B cell (primary cell): ENCODE measurements at regions not wholly inside any gene's neighbourhood (a gene's known extent, or its start where the extent isn't known, plus 50 kb on each side); places are given as distances from the start of the nearest gene placed in this dataset.

Experiments used
- ATAC-seq: fragments of 200-7000 bp; cut with Tn5 transposase; one replicate; pipeline ENCODE4 v1.10.0; 2021; ENCODE audit warnings: low read depth, mild to moderate bottlenecking, moderate number of reproducible peaks, moderate library complexity
- CTCF ChIA-PET: fragments of 350-600 bp; sonication (Branson Sonifier 250); formaldehyde crosslinking; loops from one replicate; lab custom pipeline; 2021; ENCODE audit warnings: antibody characterized with exemption, inconsistent platforms; lab: Charles Lee
- POLR2A ChIA-PET: fragments of 350-600 bp; sonication (Branson Sonifier 250); formaldehyde crosslinking; loops from one replicate; lab custom pipeline; 2021; ENCODE audit warnings: antibody characterized with exemption; lab: Charles Lee
- DNase-seq: peaks from one replicate; pipeline ENCODE4 v3.0.0; 2013
- H2AFZ ChIP-seq: 2 replicates; pipeline ENCODE4 v1.6.1; 2012; ENCODE audit warnings: mild to moderate bottlenecking, low read depth, low read length; ENCODE audit not compliant: insufficient read depth, poor library complexity, severe bottlenecking
- H3K27ac ChIP-seq, 2 donors: 1 replicate in 1 of 2; 2 replicates in 1 of 2; pipeline ENCODE4 v1.5.1; 2012 to 2013; ENCODE audit warnings: low read length in 2 of 2, mild to moderate bottlenecking in 2 of 2, moderate library complexity in 1 of 2
- H3K27me3 ChIP-seq, 4 experiments: fragments of 200-600 bp in 1 of 4; sonication (generic) in 1 of 4; replicated peaks in 1 of 4; 1 replicate in 2 of 4; 2 replicates in 2 of 4; pipeline versions ENCODE4 v1.6.1 to v1.7.0; 2013 to 2016; ENCODE audit warnings: low read length in 3 of 4, mild to moderate bottlenecking in 2 of 4, mixed read lengths in 1 of 4, moderate library complexity in 1 of 4; ENCODE audit not compliant: insufficient read depth in 4 of 4, control insufficient read depth in 3 of 4; ENCODE audit errors: control extremely low read depth in 1 of 4
- H3K36me3 ChIP-seq, 2 experiments: replicated peaks in 1 of 2; 1 replicate in 1 of 2; 2 replicates in 1 of 2; pipeline versions ENCODE4 v1.6.1 to v1.7.1; 2013; ENCODE audit warnings: low read length in 1 of 2; ENCODE audit not compliant: insufficient read depth in 2 of 2, control insufficient read depth in 1 of 2; ENCODE audit errors: control extremely low read depth in 1 of 2, extremely low read depth in 1 of 2
- H3K4me1 ChIP-seq, 2 donors: fragments of 200-600 bp in 1 of 2; sonication (generic) in 1 of 2; 1 replicate in 1 of 2; 2 replicates in 1 of 2; pipeline versions ENCODE4 v1.5.1 to v1.6.1; 2013 to 2017; ENCODE audit warnings: low read length in 2 of 2; ENCODE audit not compliant: control insufficient read depth in 2 of 2, insufficient read depth in 2 of 2
- H3K4me2 ChIP-seq: replicated peaks from 2 replicates; pipeline ENCODE3; 2012; ENCODE audit warnings: mild to moderate bottlenecking, low read depth, low read length; ENCODE audit not compliant: poor library complexity, severe bottlenecking
- H3K4me3 ChIP-seq, 5 experiments: fragments of 200-600 bp in 1 of 5; sonication (generic) in 1 of 5; 1 replicate in 3 of 5; 2 replicates in 2 of 5; pipeline versions ENCODE4 v1.5.1 to v1.7.0; 2011 to 2016; ENCODE audit warnings: low read length in 4 of 5, mild to moderate bottlenecking in 4 of 5, low read depth in 2 of 5, control low read depth in 1 of 5, moderate library complexity in 1 of 5; ENCODE audit not compliant: insufficient read depth in 1 of 5; ENCODE audit errors: control extremely low read depth in 1 of 5, extremely low read depth in 1 of 5
- H3K79me2 ChIP-seq: fragments of 200-600 bp; sonication (generic); one replicate; pipeline ENCODE4 v1.6.0; 2016; ENCODE audit warnings: low read length; ENCODE audit not compliant: control insufficient read depth, insufficient read depth
- H3K9ac ChIP-seq: fragments of 200-600 bp; sonication (generic); 2 replicates; pipeline ENCODE4 v1.6.1; 2017; ENCODE audit warnings: mild to moderate bottlenecking, low read length, moderate library complexity
- H3K9me3 ChIP-seq, 3 donors: one replicate each; pipeline versions ENCODE4 v1.6.1 to v1.7.1; 2013; ENCODE audit warnings: low read length in 2 of 3; ENCODE audit not compliant: control insufficient read depth in 2 of 3, insufficient read depth in 1 of 3; ENCODE audit errors: control extremely low read depth in 1 of 3
- H4K20me1 ChIP-seq: 2 replicates; pipeline ENCODE4 v1.6.0; 2012; ENCODE audit warnings: mild to moderate bottlenecking, low read length; ENCODE audit not compliant: insufficient read depth, control insufficient read depth, poor library complexity, severe bottlenecking
- H3K27ac Mint-ChIP-seq: one replicate; pipeline ENCODE4 v1.8.0; 2021; ENCODE audit warnings: mixed read lengths
- H3K27me3 Mint-ChIP-seq: one replicate; pipeline ENCODE4 v1.8.0; 2021; ENCODE audit warnings: mixed read lengths
- H3K4me1 Mint-ChIP-seq: one replicate; pipeline ENCODE4 v1.8.0; 2021; ENCODE audit warnings: mixed read lengths
- H3K4me3 Mint-ChIP-seq: one replicate; pipeline ENCODE4 v1.8.0; 2021; ENCODE audit warnings: mixed read lengths
- H3K9me3 Mint-ChIP-seq: one replicate; pipeline ENCODE4 v1.8.0; 2022; ENCODE audit warnings: mixed read lengths; ENCODE audit not compliant: insufficient read depth
- CTCF ChIP-seq: fragments of 200-600 bp; IDR thresholded peaks from one replicate; pipeline ENCODE4 v1.8.0; 2022; ENCODE audit warnings: antibody characterized with exemption, mild to moderate bottlenecking
- EZH2 ChIP-seq: IDR thresholded peaks from 2 replicates; pipeline ENCODE4 v1.6.1; 2012; ENCODE audit warnings: borderline replicate concordance, low read depth, mild to moderate bottlenecking, moderate library complexity, low read length; ENCODE audit not compliant: insufficient read depth, poor library complexity, severe bottlenecking
- WGBS: methylation state at CpG from one replicate; pipeline ENCODE4 v1.1.5; 2013; ENCODE audit warnings: missing lambda C conversion rate; ENCODE audit not compliant: insufficient coverage; 5-methylcytosine and 5-hydroxymethylcytosine counted together
- intact Hi-C: fragments of 100-400 bp; cut with micrococcal nuclease; formaldehyde crosslinking; loops from one replicate; pipeline ENCODE4 v1.10.0; 2022

DNA sequence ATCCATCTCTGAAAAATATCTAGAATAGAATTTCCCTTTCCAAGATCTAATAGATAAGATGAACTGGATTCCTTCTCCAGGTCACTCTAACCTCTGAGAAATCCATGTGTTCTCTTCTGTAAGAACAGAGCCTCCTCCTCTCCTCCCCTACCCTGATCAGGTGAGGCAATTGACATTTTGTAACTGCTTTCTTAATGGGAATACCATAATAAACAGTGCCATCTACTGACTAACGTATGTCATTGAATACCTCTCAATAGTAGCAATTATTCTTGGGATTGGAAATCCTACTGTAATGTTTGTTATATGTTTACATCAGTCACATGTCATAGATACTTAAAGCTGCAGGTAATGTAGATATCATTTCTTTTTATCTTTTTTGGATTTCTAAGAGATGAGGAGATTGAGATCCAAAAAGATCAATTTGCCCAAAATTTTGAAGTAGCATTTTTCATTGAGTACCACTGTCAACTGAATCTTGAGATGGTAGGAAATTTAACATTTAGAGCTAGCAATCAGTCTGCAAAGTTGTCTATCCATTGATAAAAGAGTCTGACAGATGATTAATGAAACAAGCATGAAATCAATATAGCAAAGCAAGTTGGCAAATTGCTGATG, 365.8 kb upstream of the HSF2 start:
- no CpG with 5 or more reads among the region's 1 CpG for WGBS
- Histone ChIP-seq H3K36me3 (no peaks in the 10 kb centered on the region), H3K9ac (no peak overlapping the region), H4K20me1 (no peaks in the 10 kb centered on the region), H3K4me3 (no peak overlapping the region), H3K4me2 (no peak overlapping the region), H2AFZ (no peak overlapping the region), H3K27me3 (no peaks in the 10 kb centered on the region), H3K9me3 (no peaks in the 10 kb centered on the region), H3K27ac (no peak overlapping the region), H3K79me2 (no peaks in the 10 kb centered on the region), H3K4me1 (no peaks in the 10 kb centered on the region)
- Mint-ChIP-seq H3K4me1 (no peaks in the 10 kb centered on the region), H3K27me3 (no peaks in the 10 kb centered on the region), H3K9me3 (no peaks in the 10 kb centered on the region), H3K27ac (no peak overlapping the region), H3K4me3 (no peak overlapping the region)
- TF ChIP-seq CTCF = peak; percentile 67
- no peak for TF ChIP-seq EZH2
- no peak for ATAC-seq
- DNase-seq = peak; percentile 12
- intact Hi-C loops = no loop called here
- POLR2A ChIA-PET = no interaction called here
- CTCF ChIA-PET = interaction anchor here (0.9 to 1.0 kb wide), 3 partner anchors 8 to 976 kb away, joined by 3 to 4 read pairs (median 4); no protein-coding TSS in a partner anchor

- intact Hi-C loops = no loop called here
- Histone ChIP-seq H3K4me2 (no peak overlapping the region), H3K4me1 (no peaks in the 10 kb centered on the region), H3K27me3 (no peaks in the 10 kb centered on the region), H3K9ac (no peak overlapping the region), H3K27ac (no peak overlapping the region), H4K20me1 (no peaks in the 10 kb centered on the region), H3K36me3 (no peaks in the 10 kb centered on the region), H2AFZ (no peak overlapping the region), H3K4me3 (no peak overlapping the region), H3K79me2 (no peaks in the 10 kb centered on the region), H3K9me3 (no peaks in the 10 kb centered on the region)
- Mint-ChIP-seq H3K4me3 (no peak overlapping the region), H3K27me3 (no peaks in the 10 kb centered on the region), H3K4me1 (no peaks in the 10 kb centered on the region), H3K27ac (no peak overlapping the region), H3K9me3 (no peaks in the 10 kb centered on the region)
- no CpG with 5 or more reads among the region's 2 CpGs for WGBS
- DNase-seq = no peak
- no peak for TF ChIP-seq CTCF
- TF ChIP-seq EZH2 = no peak
- no peak for ATAC-seq
- ChIA-PET CTCF (no interaction called here), POLR2A (no interaction called here)
These were observed 364.3 kb upstream of the HSF2 start for GRCh38 chr6:122035173-122035572.
